ENCODE measurements at regions not wholly inside any gene's neighbourhood (a gene's known extent, or its start where the extent isn't known, plus 50 kb on each side); places are given as distances from the start of the nearest gene placed in this dataset.
A peak's percentile ranks its signal among the peaks of the same experiment; 100 is the strongest.

GRCh38 chr16:47946092-47946491, 209.7 kb downstream of the ABCC12 start:
- no peak for TF ChIP-seq ZNF565 (CRISPR knock-in tag; conservative IDR thresholded peaks at IDR 0.05; ENCODE audit: low read depth)
- TF ChIP-seq ZNF8 (CRISPR knock-in tag; IDR thresholded peaks at IDR 0.05): no peak
- TF ChIP-seq ESRRG (CRISPR knock-in tag; IDR thresholded peaks at IDR 0.05): no peak
- TF ChIP-seq POU6F1 (CRISPR knock-in tag; IDR thresholded peaks at IDR 0.05; ENCODE audit: borderline replicate concordance, low read depth): no peak
- TF ChIP-seq CREB5 (CRISPR knock-in tag; IDR thresholded peaks at IDR 0.05; ENCODE audit: low read depth): no peak
- no peak for TF ChIP-seq PATZ1 (CRISPR knock-in tag; IDR thresholded peaks at IDR 0.05; ENCODE audit: borderline replicate concordance)
- TF ChIP-seq SNAI2 (CRISPR knock-in tag; IDR thresholded peaks at IDR 0.05): no peak
- TF ChIP-seq ZFP30 (CRISPR knock-in tag; IDR thresholded peaks at IDR 0.05): no peak
- no peak for ATAC-seq

- no peak for ATAC-seq
- no peak for TF ChIP-seq OSR1 (CRISPR knock-in tag; IDR thresholded peaks at IDR 0.05)
These were observed 211.2 kb downstream of the ABCC12 start for GRCh38 chr16:47944589-47944988.

GRCh38 chr16:47943235-47943634, 212.6 kb downstream of the ABCC12 start:
- no peak for TF ChIP-seq CREB5 (CRISPR knock-in tag; IDR thresholded peaks at IDR 0.05; ENCODE audit: low read depth)
- TF ChIP-seq TCF4 (CRISPR knock-in tag; IDR thresholded peaks at IDR 0.05; ENCODE audit: borderline replicate concordance): peak; percentile 44; the same call in 1 of the 2 replicates
- ATAC-seq: peak; percentile 32; the same call in 2 of the 3 replicates

GRCh38 chr16:47940466-47940865, 215.3 kb downstream of the ABCC12 start:
- no peak for ATAC-seq
- TF ChIP-seq CSRNP3 (CRISPR knock-in tag; IDR thresholded peaks at IDR 0.05): no peak
- no peak for TF ChIP-seq ZC3H10 (CRISPR knock-in tag; IDR thresholded peaks at IDR 0.05)
- no peak for TF ChIP-seq ZNF565 (CRISPR knock-in tag; conservative IDR thresholded peaks at IDR 0.05; ENCODE audit: low read depth)
- TF ChIP-seq OSR1 (CRISPR knock-in tag; IDR thresholded peaks at IDR 0.05): no peak
- TF ChIP-seq ZFP3 (CRISPR knock-in tag; IDR thresholded peaks at IDR 0.05): no peak
- no peak for TF ChIP-seq CREB5 (CRISPR knock-in tag; IDR thresholded peaks at IDR 0.05; ENCODE audit: low read depth)
- no peak for TF ChIP-seq PATZ1 (CRISPR knock-in tag; IDR thresholded peaks at IDR 0.05; ENCODE audit: borderline replicate concordance)
- no peak for TF ChIP-seq SNAI2 (CRISPR knock-in tag; IDR thresholded peaks at IDR 0.05)
- TF ChIP-seq ZNF70 (CRISPR knock-in tag; IDR thresholded peaks at IDR 0.05): no peak

- ATAC-seq: no peak
- TF ChIP-seq ZC3H10 (CRISPR knock-in tag; IDR thresholded peaks at IDR 0.05): no peak
- no peak for TF ChIP-seq TOX (CRISPR knock-in tag; IDR thresholded peaks at IDR 0.05; ENCODE audit: borderline replicate concordance)
- TF ChIP-seq PPARA (CRISPR knock-in tag; IDR thresholded peaks at IDR 0.05; ENCODE audit: borderline replicate concordance): no peak
- no peak for TF ChIP-seq CSDC2 (CRISPR knock-in tag; IDR thresholded peaks at IDR 0.05)
- TF ChIP-seq TSHZ2 (CRISPR knock-in tag; IDR thresholded peaks at IDR 0.05): no peak
- TF ChIP-seq CSRNP3 (CRISPR knock-in tag; IDR thresholded peaks at IDR 0.05): no peak
- TF ChIP-seq ZNF565 (CRISPR knock-in tag; conservative IDR thresholded peaks at IDR 0.05; ENCODE audit: low read depth): no peak
These were observed 216.1 kb downstream of the ABCC12 start for GRCh38 chr16:47939680-47940079.

Data from SK-N-SH treated with all-trans-retinoic acid at 6 μM for 48 hours (cell line).